Parathyroid adenoma (tissue), 2 donors: ENCODE measurements at regions not wholly inside any gene's neighbourhood (a gene's known extent, or its start where the extent isn't known, plus 50 kb on each side); places are given as distances from the start of the nearest gene placed in this dataset.
"Not testable (repeated sequence)": the region's sequence is repeated elsewhere in the genome, so short reads cannot be mapped to it uniquely, and the experiment has no call there.

ENCODE experiments used
- H2AFZ ChIP-seq: fragments of 300-600 bp; sonication (generic); one replicate; pipeline ENCODE4 v1.7.0; 2017; ENCODE audit warnings: antibody characterized with exemption, mild to moderate bottlenecking
- H3K27ac ChIP-seq: fragments of 300-600 bp; sonication (generic); one replicate; pipeline ENCODE4 v1.7.0; 2017
- H3K27me3 ChIP-seq: fragments of 300-600 bp; sonication (generic); one replicate; pipeline ENCODE4 v1.7.0; 2017; ENCODE audit warnings: low read length; ENCODE audit not compliant: control insufficient read depth, insufficient read depth
- H3K36me3 ChIP-seq: fragments of 300-600 bp; sonication (generic); one replicate; pipeline ENCODE4 v1.7.0; 2017; ENCODE audit warnings: low read length; ENCODE audit not compliant: control insufficient read depth, insufficient read depth
- H3K4me1 ChIP-seq: fragments of 300-600 bp; sonication (generic); one replicate; pipeline ENCODE4 v1.7.0; 2017; ENCODE audit warnings: control low read depth
- H3K4me2 ChIP-seq: fragments of 300-600 bp; sonication (generic); one replicate; pipeline ENCODE4 v1.7.0; 2017; ENCODE audit warnings: low read length
- H3K4me3 ChIP-seq: fragments of 300-600 bp; sonication (generic); one replicate; pipeline ENCODE4 v1.7.0; 2017; ENCODE audit warnings: low read depth, low read length
- H3K79me2 ChIP-seq: fragments of 300-600 bp; sonication (generic); one replicate; pipeline ENCODE4 v1.7.0; 2017; ENCODE audit warnings: control low read depth
- H3K9ac ChIP-seq: fragments of 300-600 bp; sonication (generic); one replicate; pipeline ENCODE4 v1.7.0; 2017; ENCODE audit warnings: mild to moderate bottlenecking
- H3K9me3 ChIP-seq: fragments of 300-600 bp; sonication (generic); one replicate; pipeline ENCODE4 v1.7.0; 2017; ENCODE audit warnings: low read length; ENCODE audit not compliant: control insufficient read depth
- CTCF ChIP-seq: fragments of 300-600 bp; sonication (generic); IDR thresholded peaks from one replicate; pipeline ENCODE4 v1.7.0; 2017; ENCODE audit warnings: antibody characterized with exemption, mild to moderate bottlenecking
- donor health status: primary hyperparathyroidism.

GRCh38 chr1:163471779-163472650 lies 150.3 kb downstream of the NUF2 start:
- H3K27me3 ChIP-seq, result no peaks in the 10 kb centered on the region
- no peak overlapping the region for H3K27ac ChIP-seq
- no peak overlapping the region for H2AFZ ChIP-seq
- no peak for TF ChIP-seq CTCF
- H3K9me3 ChIP-seq, result no peaks in the 10 kb centered on the region
- no peak overlapping the region for H3K4me2 ChIP-seq
- H3K4me1 ChIP-seq, result no peaks in the 10 kb centered on the region
- H3K79me2 ChIP-seq, result no peaks in the 10 kb centered on the region
- H3K9ac ChIP-seq, result no peak overlapping the region
- no peak overlapping the region for H3K4me3 ChIP-seq
- H3K36me3 ChIP-seq, result no peaks in the 10 kb centered on the region

- H3K27ac ChIP-seq, result no peak overlapping the region
- no peak for TF ChIP-seq CTCF
- no peaks in the 10 kb centered on the region for H3K27me3 ChIP-seq
- H2AFZ ChIP-seq, result no peak overlapping the region
- H3K79me2 ChIP-seq, result no peaks in the 10 kb centered on the region
- H3K4me3 ChIP-seq, result no peak overlapping the region
- no peaks in the 10 kb centered on the region for H3K36me3 ChIP-seq
- no peak overlapping the region for H3K9ac ChIP-seq
- H3K9me3 ChIP-seq, result no peaks in the 10 kb centered on the region
- H3K4me1 ChIP-seq, result no peaks in the 10 kb centered on the region
- no peak overlapping the region for H3K4me2 ChIP-seq
These were observed 151.0 kb downstream of the NUF2 start for GRCh38 chr1:163472651-163473248.

GRCh38 chr1:163477276-163477830 lies 155.6 kb downstream of the NUF2 start:
- H3K27me3 ChIP-seq, result no peaks in the 10 kb centered on the region
- no peaks in the 10 kb centered on the region for H3K79me2 ChIP-seq
- H3K36me3 ChIP-seq, result no peaks in the 10 kb centered on the region
- H3K4me2 ChIP-seq, result no peak overlapping the region
- H2AFZ ChIP-seq, result no peak overlapping the region
- TF ChIP-seq CTCF, result no peak
- H3K4me3 ChIP-seq, result no peak overlapping the region
- H3K27ac ChIP-seq, result no peak overlapping the region
- H3K4me1 ChIP-seq, result no peaks in the 10 kb centered on the region
- H3K9me3 ChIP-seq, result no peaks in the 10 kb centered on the region
- H3K9ac ChIP-seq, result no peak overlapping the region

GRCh38 chr1:163498391-163499330 lies 176.9 kb downstream of the NUF2 start:
- H3K27me3 ChIP-seq, H3K4me1 ChIP-seq, H2AFZ ChIP-seq, H3K4me2 ChIP-seq, H3K9ac ChIP-seq, H3K79me2 ChIP-seq, H3K27ac ChIP-seq, H3K4me3 ChIP-seq, H3K9me3 ChIP-seq, H3K36me3 ChIP-seq: not testable (repeated sequence)
